ENCODE measurements at regions not wholly inside any gene's neighbourhood (a gene's known extent, or its start where the extent isn't known, plus 50 kb on each side); places are given as distances from the start of the nearest gene placed in this dataset.

GRCh38 chr3:30439451-30440053 lies 166.8 kb upstream of the TGFBR2 start:
- no peak for DNase-seq
- Histone ChIP-seq H4K5ac (ENCODE audit: low read depth, low read length) (0 out of 2 replicates have a peak overlapping the region, but pooled peaks have one; percentile 28), H4K8ac (ENCODE audit: low read depth in 2 of 2, low read length in 2 of 2) (no peak overlapping the region), H3K27me3 (ENCODE audit: control insufficient read depth, insufficient read depth, low read length) (no peaks in the 10 kb centered on the region), H2BK15ac (ENCODE audit: low read depth, low read length) (no peak overlapping the region), H3K79me1 (ENCODE audit: low read depth in 1 of 2, low read length in 2 of 2) (no peaks in the 10 kb centered on the region), H3K4me2 (ENCODE audit: low read depth, low read length) (no peak overlapping the region), H3K36me3 (ENCODE audit: control insufficient read depth, insufficient read depth, low read length) (no peaks in the 10 kb centered on the region), H3K27ac (ENCODE audit: insufficient read depth, low read length) (no peak overlapping the region), H3K9me3 (ENCODE audit: control insufficient read depth, insufficient read depth, low read length) (peaks cover 2% of the 10 kb centered on the region; the same call in 1 of the 2 replicates), H2AK9ac (replicated peaks; ENCODE audit: low read depth, low read length, poor library complexity) (no peak overlapping the region), H2AFZ (replicated peaks; ENCODE audit: low read length, poor library complexity) (no peak overlapping the region), H4K20me1 (ENCODE audit: insufficient read depth, low read length) (no peaks in the 10 kb centered on the region), H3K4me1 (ENCODE audit: control insufficient read depth, insufficient read depth, low read length) (peaks cover 7% of the 10 kb centered on the region), H2BK20ac (ENCODE audit: low read depth, low read length) (0 out of 2 replicates have a peak overlapping the region, but pooled peaks have one; percentile 11), H3K4ac (ENCODE audit: low read depth, low read length) (no peak overlapping the region), H3K9ac (ENCODE audit: low read depth, low read length) (no peak overlapping the region), H3K18ac (ENCODE audit: low read depth, low read length) (no peak overlapping the region; the same call in 1 of the 2 replicates), H2BK5ac (ENCODE audit: low read depth, low read length, poor library complexity, severe bottlenecking) (no peak overlapping the region), H3K23ac (ENCODE audit: low read depth, low read length) (no peak overlapping the region), H4K91ac (ENCODE audit: insufficient read depth, low read depth, low read length) (no peak overlapping the region), H3K4me3 (ENCODE audit: insufficient read depth, low read depth, low read length) (no peak overlapping the region), H3K14ac (replicated peaks; ENCODE audit: low read depth, low read length) (no peak overlapping the region), H2BK120ac (ENCODE audit: low read depth, low read length) (no peak overlapping the region), H3K9me1 (ENCODE audit: insufficient read depth, low read length) (no peaks in the 10 kb centered on the region), H2AK5ac (ENCODE audit: low read depth, low read length) (no peak overlapping the region), H3K56ac (ENCODE audit: extremely low read depth, insufficient read depth, low read length) (no peak overlapping the region)
- WGBS, 2 experiments (ENCODE audit: extremely low coverage in 2 of 2, insufficient read length in 1 of 2) = no CpG with 5 or more reads among the region's 9 CpGs
- BruUV-seq (replicated peaks) = no TSS peak
- POLR2A ChIA-PET (ENCODE audit: unreplicated experiment) = no interaction called here
- CTCF ChIA-PET = interaction anchor here (0.7 kb wide), 1 partner anchor 923 kb away, joined by 3 read pairs; no protein-coding TSS in a partner anchor
- TF ChIP-seq RFX5 (IDR thresholded peaks at IDR 0.05; ENCODE audit: low read depth, low read length) (no peak), MAZ (IDR thresholded peaks at IDR 0.05; ENCODE audit: borderline replicate concordance, low read depth, low read length) (no peak), CTCF (conservative IDR thresholded peaks at IDR 0.05; ENCODE audit: low read depth, low read length) (no peak), FOS (IDR thresholded peaks at IDR 0.05; ENCODE audit: low read depth, low read length) (no peak), MAFK (IDR thresholded peaks at IDR 0.05; ENCODE audit: low read depth, low read length) (no peak), USF2 (IDR thresholded peaks at IDR 0.05; ENCODE audit: low read depth, low read length) (no peak), SMC3 (IDR thresholded peaks at IDR 0.05; ENCODE audit: low read depth, low read length) (no peak), NFE2L2 (IDR thresholded peaks at IDR 0.05; ENCODE audit: low read depth, low read length) (no peak), ELK1 (IDR thresholded peaks at IDR 0.05; ENCODE audit: borderline replicate concordance, low read depth, low read length) (no peak), BHLHE40 (IDR thresholded peaks at IDR 0.05; ENCODE audit: low read depth, low read length) (no peak), RAD21 (IDR thresholded peaks at IDR 0.05; ENCODE audit: low read length) (no peak), POLR2A (IDR thresholded peaks at IDR 0.05; ENCODE audit: low read depth, low read length) (no peak), CHD1 (IDR thresholded peaks at IDR 0.05; ENCODE audit: low read depth, low read length) (no peak), MXI1 (IDR thresholded peaks at IDR 0.05; ENCODE audit: borderline replicate concordance, low read depth, low read length) (no peak), RCOR1 (IDR thresholded peaks at IDR 0.05; ENCODE audit: insufficient replicate concordance, low read length) (no peak), CEBPB (IDR thresholded peaks at IDR 0.05; ENCODE audit: low read depth, low read length) (no peak)
- dilution Hi-C loops (cut with HindIII; ENCODE audit: low sequenced_read_pairs, unreplicated experiment) = no loop called here
- no peak for ATAC-seq (ENCODE audit: low read depth)
- in situ Hi-C loops (cut with MboI; ENCODE audit: low sequenced_read_pairs) = no loop called here
- intact Hi-C loops (cut with micrococcal nuclease) = no loop called here

All from IMR-90 (cell line).